KMS-11 (cell line): ENCODE measurements at regions not wholly inside any gene's neighbourhood (a gene's known extent, or its start where the extent isn't known, plus 50 kb on each side); places are given as distances from the start of the nearest gene placed in this dataset.

Experiments used
- H2AFZ ChIP-seq: fragments of 200-600 bp; sonication (generic); 2 replicates; pipeline ENCODE4 v1.6.1; 2016; ENCODE audit warnings: antibody characterized with exemption, mixed run types, low read depth
- H3K27ac ChIP-seq: fragments of 200-600 bp; sonication (generic); 2 replicates; pipeline ENCODE4 v1.6.1; 2016; ENCODE audit warnings: mild to moderate bottlenecking, mixed run types
- H3K27me3 ChIP-seq: fragments of 200-600 bp; sonication (generic); 2 replicates; pipeline ENCODE4 v1.6.1; 2017; ENCODE audit warnings: mild to moderate bottlenecking, low read depth, mixed run types, moderate library complexity; ENCODE audit not compliant: insufficient read depth
- H3K36me3 ChIP-seq: fragments of 200-600 bp; sonication (generic); 2 replicates; pipeline ENCODE4 v1.6.1; 2017; ENCODE audit warnings: mild to moderate bottlenecking, mixed run types; ENCODE audit not compliant: insufficient read depth
- H3K4me1 ChIP-seq: fragments of 200-600 bp; sonication (generic); 2 replicates; pipeline ENCODE4 v1.6.1; 2016; ENCODE audit warnings: mild to moderate bottlenecking, low read depth, mixed run types; ENCODE audit not compliant: poor library complexity, severe bottlenecking
- H3K4me2 ChIP-seq: fragments of 200-600 bp; sonication (generic); 2 replicates; pipeline ENCODE4 v1.7.0; 2016; ENCODE audit warnings: mild to moderate bottlenecking, mixed run types
- H3K4me3 ChIP-seq: fragments of 200-600 bp; sonication (generic); IDR thresholded peaks from 2 replicates; pipeline ENCODE4 v1.6.1; 2017; ENCODE audit warnings: low read depth, low read length, mixed read lengths; ENCODE audit not compliant: insufficient read depth
- H3K79me2 ChIP-seq: fragments of 200-600 bp; sonication (generic); 2 replicates; pipeline ENCODE4 v1.6.1; 2016; ENCODE audit warnings: low read depth, mixed run types; ENCODE audit not compliant: insufficient read depth
- H3K9ac ChIP-seq: fragments of 200-600 bp; sonication (generic); 2 replicates; pipeline ENCODE4 v1.6.1; 2016; ENCODE audit warnings: mild to moderate bottlenecking, mixed run types
- H4K20me1 ChIP-seq: fragments of 200-600 bp; sonication (generic); 2 replicates; pipeline ENCODE4 v1.6.1; 2016; ENCODE audit warnings: mild to moderate bottlenecking, mixed run types; ENCODE audit not compliant: insufficient read depth
- CTCF ChIP-seq: fragments of 200-600 bp; sonication (generic); conservative IDR thresholded peaks from 2 replicates; pipeline ENCODE4 v1.6.1; 2017; ENCODE audit warnings: low read depth, mild to moderate bottlenecking, antibody characterized with exemption, low read length, moderate library complexity, mixed read lengths

GRCh38 chr2:217466104-217466503 is 536.7 kb downstream of the TNS1 start:
- H3K36me3 ChIP-seq: no peaks in the 10 kb centered on the region
- no peak for TF ChIP-seq CTCF
- H3K9ac ChIP-seq: no peak overlapping the region
- no peak overlapping the region for H3K4me3 ChIP-seq
- H3K27me3 ChIP-seq: no peaks in the 10 kb centered on the region
- H3K4me1 ChIP-seq: no peaks in the 10 kb centered on the region
- H2AFZ ChIP-seq: no peak overlapping the region
- no peaks in the 10 kb centered on the region for H4K20me1 ChIP-seq
- H3K27ac ChIP-seq: no peak overlapping the region
- no peak overlapping the region for H3K4me2 ChIP-seq
- no peaks in the 10 kb centered on the region for H3K79me2 ChIP-seq

- Histone ChIP-seq H4K20me1 (no peaks in the 10 kb centered on the region), H2AFZ (no peak overlapping the region), H3K4me3 (no peak overlapping the region), H3K36me3 (no peaks in the 10 kb centered on the region), H3K4me2 (no peak overlapping the region), H3K79me2 (no peaks in the 10 kb centered on the region), H3K9ac (no peak overlapping the region), H3K4me1 (no peaks in the 10 kb centered on the region), H3K27me3 (no peaks in the 10 kb centered on the region), H3K27ac (no peak overlapping the region)
- no peak for TF ChIP-seq CTCF
Measured at GRCh38 chr2:217465100-217465499, 537.7 kb downstream of the TNS1 start.

GRCh38 chr2:217463402-217464075 is 539.3 kb downstream of the TNS1 start:
- no peak for TF ChIP-seq CTCF
- H3K79me2 ChIP-seq: no peaks in the 10 kb centered on the region
- H3K4me2 ChIP-seq: no peak overlapping the region
- no peaks in the 10 kb centered on the region for H3K4me1 ChIP-seq
- H3K9ac ChIP-seq: no peak overlapping the region
- H3K27ac ChIP-seq: no peak overlapping the region
- no peak overlapping the region for H2AFZ ChIP-seq
- no peaks in the 10 kb centered on the region for H4K20me1 ChIP-seq
- H3K27me3 ChIP-seq: no peaks in the 10 kb centered on the region
- H3K4me3 ChIP-seq: no peak overlapping the region
- no peaks in the 10 kb centered on the region for H3K36me3 ChIP-seq

GRCh38 chr2:217462121-217462520 is 540.7 kb downstream of the TNS1 start:
- Histone ChIP-seq H3K9ac (no peak overlapping the region), H3K79me2 (no peaks in the 10 kb centered on the region), H3K4me2 (no peak overlapping the region), H3K27ac (no peak overlapping the region), H3K27me3 (no peaks in the 10 kb centered on the region), H3K36me3 (no peaks in the 10 kb centered on the region), H3K4me3 (no peak overlapping the region), H2AFZ (no peak overlapping the region), H4K20me1 (no peaks in the 10 kb centered on the region), H3K4me1 (no peaks in the 10 kb centered on the region)
- no peak for TF ChIP-seq CTCF
